ENCODE measurements at regions not wholly inside any gene's neighbourhood (a gene's known extent, or its start where the extent isn't known, plus 50 kb on each side); places are given as distances from the start of the nearest gene placed in this dataset.

DNA sequence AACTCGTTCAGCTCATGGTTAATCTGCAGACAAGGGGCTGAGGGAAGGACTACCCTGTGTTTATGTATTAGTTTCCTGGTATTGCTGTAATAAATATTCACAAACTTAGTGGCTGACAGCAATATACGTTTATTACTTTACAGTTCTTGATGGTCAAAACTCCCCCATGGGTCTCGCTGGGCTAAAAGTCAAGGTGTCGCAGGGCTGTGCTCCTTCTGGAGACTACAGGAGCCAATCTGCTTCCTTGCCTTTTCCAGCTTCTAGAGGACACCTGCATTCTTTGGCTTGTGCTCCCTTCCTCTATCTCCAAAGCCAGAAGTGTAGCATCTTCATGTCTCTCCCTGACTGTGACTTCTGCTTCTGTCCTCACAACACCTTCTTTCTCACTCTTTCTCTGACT lies 653.8 kb upstream of the RIOK2 start:
- H3K27me3 ChIP-seq (ENCODE audit: insufficient read depth, low read length) = peaks cover 15% of the 10 kb centered on the region
- peaks cover 32% of the 10 kb centered on the region for H3K4me1 ChIP-seq (ENCODE audit: insufficient read depth, low read length)
- no peak overlapping the region for H3K4me2 ChIP-seq (ENCODE audit: insufficient read depth, low read length)
- H3K79me2 ChIP-seq (ENCODE audit: insufficient read depth, low read length) = no peaks in the 10 kb centered on the region
- no peak overlapping the region for H2AFZ ChIP-seq (ENCODE audit: low read length)
- no peak for DNase-seq (ENCODE audit: insufficient read length, low spot score, missing footprints)
- TF ChIP-seq, protein P1, sequence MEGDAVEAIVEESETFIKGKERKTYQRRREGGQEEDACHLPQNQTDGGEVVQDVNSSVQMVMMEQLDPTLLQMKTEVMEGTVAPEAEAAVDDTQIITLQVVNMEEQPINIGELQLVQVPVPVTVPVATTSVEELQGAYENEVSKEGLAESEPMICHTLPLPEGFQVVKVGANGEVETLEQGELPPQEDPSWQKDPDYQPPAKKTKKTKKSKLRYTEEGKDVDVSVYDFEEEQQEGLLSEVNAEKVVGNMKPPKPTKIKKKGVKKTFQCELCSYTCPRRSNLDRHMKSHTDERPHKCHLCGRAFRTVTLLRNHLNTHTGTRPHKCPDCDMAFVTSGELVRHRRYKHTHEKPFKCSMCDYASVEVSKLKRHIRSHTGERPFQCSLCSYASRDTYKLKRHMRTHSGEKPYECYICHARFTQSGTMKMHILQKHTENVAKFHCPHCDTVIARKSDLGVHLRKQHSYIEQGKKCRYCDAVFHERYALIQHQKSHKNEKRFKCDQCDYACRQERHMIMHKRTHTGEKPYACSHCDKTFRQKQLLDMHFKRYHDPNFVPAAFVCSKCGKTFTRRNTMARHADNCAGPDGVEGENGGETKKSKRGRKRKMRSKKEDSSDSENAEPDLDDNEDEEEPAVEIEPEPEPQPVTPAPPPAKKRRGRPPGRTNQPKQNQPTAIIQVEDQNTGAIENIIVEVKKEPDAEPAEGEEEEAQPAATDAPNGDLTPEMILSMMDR (IDR thresholded peaks at IDR 0.05; ENCODE audit: extremely low read depth, low read depth, low read length) = no peak
- no peak overlapping the region for H3K27ac ChIP-seq (ENCODE audit: low read depth, low read length)
- no peaks in the 10 kb centered on the region for H4K20me1 ChIP-seq (ENCODE audit: insufficient read depth, low read length)
- H3K9me3 ChIP-seq (ENCODE audit: low read depth, low read length) = no peaks in the 10 kb centered on the region
- H3K4me3 ChIP-seq (ENCODE audit: insufficient read depth, low read length) = no peak overlapping the region
- H3K36me3 ChIP-seq (ENCODE audit: insufficient read depth, low read length) = no peaks in the 10 kb centered on the region

- peak overlapping the region; percentile 17 for H3K4me2 ChIP-seq (ENCODE audit: insufficient read depth, low read length)
- H3K4me3 ChIP-seq (ENCODE audit: insufficient read depth, low read length) = no peak overlapping the region
- H3K27ac ChIP-seq (ENCODE audit: low read depth, low read length) = peak overlapping the region; percentile 54
- H4K20me1 ChIP-seq (ENCODE audit: insufficient read depth, low read length) = no peaks in the 10 kb centered on the region
- H3K27me3 ChIP-seq (ENCODE audit: insufficient read depth, low read length) = peaks cover 8% of the 10 kb centered on the region
- no peaks in the 10 kb centered on the region for H3K9me3 ChIP-seq (ENCODE audit: low read depth, low read length)
- peak; percentile 76 for DNase-seq (ENCODE audit: insufficient read length, low spot score, missing footprints)
- H2AFZ ChIP-seq (ENCODE audit: low read length) = no peak overlapping the region
- no peaks in the 10 kb centered on the region for H3K79me2 ChIP-seq (ENCODE audit: insufficient read depth, low read length)
- no peaks in the 10 kb centered on the region for H3K36me3 ChIP-seq (ENCODE audit: insufficient read depth, low read length)
- H3K4me1 ChIP-seq (ENCODE audit: insufficient read depth, low read length) = peaks cover 32% of the 10 kb centered on the region
- TF ChIP-seq, protein P1 (IDR thresholded peaks at IDR 0.05; ENCODE audit: extremely low read depth, low read depth, low read length) = no peak
Measured at GRCh38 chr5:97838214-97838613, 655.2 kb upstream of the RIOK2 start.

GRCh38 chr5:97839341-97840086 lies 656.5 kb upstream of the RIOK2 start:
- Histone ChIP-seq H3K4me1 (ENCODE audit: insufficient read depth, low read length) (peaks cover 32% of the 10 kb centered on the region), H3K36me3 (ENCODE audit: insufficient read depth, low read length) (no peaks in the 10 kb centered on the region), H3K79me2 (ENCODE audit: insufficient read depth, low read length) (no peaks in the 10 kb centered on the region), H3K4me2 (ENCODE audit: insufficient read depth, low read length) (no peak overlapping the region), H3K27me3 (ENCODE audit: insufficient read depth, low read length) (peaks cover 3% of the 10 kb centered on the region), H3K9me3 (ENCODE audit: low read depth, low read length) (no peaks in the 10 kb centered on the region), H2AFZ (ENCODE audit: low read length) (no peak overlapping the region), H3K4me3 (ENCODE audit: insufficient read depth, low read length) (no peak overlapping the region), H4K20me1 (ENCODE audit: insufficient read depth, low read length) (no peaks in the 10 kb centered on the region), H3K27ac (ENCODE audit: low read depth, low read length) (peak overlapping the region; percentile 54)
- TF ChIP-seq, protein P1 (IDR thresholded peaks at IDR 0.05; ENCODE audit: extremely low read depth, low read depth, low read length) = no peak
- no peak for DNase-seq (ENCODE audit: insufficient read length, low spot score, missing footprints)

- H3K27me3 ChIP-seq (ENCODE audit: insufficient read depth, low read length) = peaks cover 2% of the 10 kb centered on the region
- H3K4me2 ChIP-seq (ENCODE audit: insufficient read depth, low read length) = peak overlapping the region; percentile 23
- TF ChIP-seq, protein P1 (IDR thresholded peaks at IDR 0.05; ENCODE audit: extremely low read depth, low read depth, low read length) = no peak
- H3K79me2 ChIP-seq (ENCODE audit: insufficient read depth, low read length) = no peaks in the 10 kb centered on the region
- no peaks in the 10 kb centered on the region for H3K9me3 ChIP-seq (ENCODE audit: low read depth, low read length)
- peaks cover 32% of the 10 kb centered on the region for H3K4me1 ChIP-seq (ENCODE audit: insufficient read depth, low read length)
- no peak overlapping the region for H3K27ac ChIP-seq (ENCODE audit: low read depth, low read length)
- no peak for DNase-seq (ENCODE audit: insufficient read length, low spot score, missing footprints)
- H2AFZ ChIP-seq (ENCODE audit: low read length) = peak overlapping the region; percentile 18
- H3K36me3 ChIP-seq (ENCODE audit: insufficient read depth, low read length) = no peaks in the 10 kb centered on the region
- H4K20me1 ChIP-seq (ENCODE audit: insufficient read depth, low read length) = no peaks in the 10 kb centered on the region
- peak overlapping the region; percentile 9 for H3K4me3 ChIP-seq (ENCODE audit: insufficient read depth, low read length)
Measured at GRCh38 chr5:97840643-97841042, 657.6 kb upstream of the RIOK2 start.

Measured in osteoblast (primary cell).